HG03196 (cell line): ENCODE measurements at regions not wholly inside any gene's neighbourhood (a gene's known extent, or its start where the extent isn't known, plus 50 kb on each side); places are given as distances from the start of the nearest gene placed in this dataset.

Experiments used
- ATAC-seq: cut with Tn5 transposase; IDR thresholded peaks from one replicate; pipeline ENCODE4 v1.9.1; 2021; ENCODE audit not compliant: unreplicated experiment

DNA sequence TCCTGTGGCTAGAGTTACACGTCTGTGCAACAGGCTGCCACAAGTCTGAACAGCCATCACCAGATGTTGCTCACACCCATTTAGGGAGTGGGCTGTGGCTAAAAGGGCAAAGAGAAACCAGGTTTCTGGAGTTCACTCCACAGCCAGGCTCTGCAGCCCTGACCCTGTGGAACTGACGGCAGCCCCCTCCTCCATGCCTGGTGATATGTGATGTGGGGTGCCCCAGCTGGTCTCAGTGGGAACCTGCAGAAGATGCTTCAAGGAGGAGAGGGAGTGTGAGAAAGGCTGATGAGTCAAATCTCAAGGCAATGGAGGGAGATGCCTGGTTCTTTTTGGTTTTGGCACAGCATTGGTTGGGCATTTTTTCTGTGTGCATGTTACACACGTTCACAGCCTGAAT, 130.6 kb downstream of the TPRA1 start:
- ATAC-seq = no peak

GRCh38 chr3:127458696-127459604, 131.6 kb downstream of the TPRA1 start:
- no peak for ATAC-seq

- no peak for ATAC-seq
Measured at GRCh38 chr3:127457546-127458145, 132.9 kb downstream of the TPRA1 start.

- no peak for ATAC-seq
Measured at GRCh38 chr3:127457094-127457475, 133.4 kb downstream of the TPRA1 start.

- ATAC-seq = no peak
Measured at GRCh38 chr3:127456471-127457093, 134.0 kb downstream of the TPRA1 start.

DNA sequence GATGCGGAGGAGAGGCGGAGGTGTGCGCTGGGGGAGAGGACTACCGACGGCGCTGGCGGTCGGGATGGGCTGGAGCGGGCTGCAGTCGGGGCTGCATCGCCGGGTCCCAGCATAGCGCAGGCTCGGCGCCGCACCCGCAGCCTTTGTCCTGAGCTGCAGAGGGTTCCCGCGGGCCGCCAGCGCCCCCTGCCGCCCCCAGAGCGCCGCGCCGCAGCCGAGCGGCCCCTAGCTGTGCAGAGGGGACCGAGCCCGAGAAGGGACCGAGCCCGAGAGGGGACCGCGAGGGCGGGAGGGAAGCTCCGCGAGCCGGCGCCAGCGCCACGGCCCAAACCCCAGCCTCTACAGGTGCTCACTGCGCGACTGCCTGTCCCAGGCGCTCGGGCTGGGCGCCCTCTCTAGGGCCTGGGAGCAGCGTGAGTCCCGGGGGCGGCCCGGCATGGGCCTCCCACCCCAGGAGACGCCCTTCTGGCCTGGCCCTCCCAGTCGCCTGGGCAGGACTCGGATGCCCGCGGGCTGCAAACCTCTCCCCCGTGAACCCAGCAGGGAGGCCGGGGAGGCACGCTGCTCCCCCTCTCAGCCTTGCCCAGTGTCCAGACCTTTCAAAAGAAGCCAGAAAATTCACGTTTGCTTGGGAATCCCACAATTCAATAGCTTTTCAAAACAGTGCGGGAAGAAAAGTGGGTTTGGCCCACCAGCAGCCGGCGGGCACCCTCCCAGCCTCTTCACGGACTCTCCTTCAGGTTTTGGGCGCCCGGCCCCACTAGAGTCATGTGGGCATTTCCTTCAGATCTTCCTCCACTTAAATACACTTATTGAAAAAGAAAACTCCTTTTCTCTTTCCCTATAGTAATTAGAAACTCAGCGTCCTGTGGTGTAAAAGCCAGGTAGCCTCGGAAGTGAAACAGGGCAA, 134.7 kb downstream of the TPRA1 start:
- peak; percentile 61 for ATAC-seq

GRCh38 chr3:127454968-127455367, 135.6 kb downstream of the TPRA1 start:
- no peak for ATAC-seq

DNA sequence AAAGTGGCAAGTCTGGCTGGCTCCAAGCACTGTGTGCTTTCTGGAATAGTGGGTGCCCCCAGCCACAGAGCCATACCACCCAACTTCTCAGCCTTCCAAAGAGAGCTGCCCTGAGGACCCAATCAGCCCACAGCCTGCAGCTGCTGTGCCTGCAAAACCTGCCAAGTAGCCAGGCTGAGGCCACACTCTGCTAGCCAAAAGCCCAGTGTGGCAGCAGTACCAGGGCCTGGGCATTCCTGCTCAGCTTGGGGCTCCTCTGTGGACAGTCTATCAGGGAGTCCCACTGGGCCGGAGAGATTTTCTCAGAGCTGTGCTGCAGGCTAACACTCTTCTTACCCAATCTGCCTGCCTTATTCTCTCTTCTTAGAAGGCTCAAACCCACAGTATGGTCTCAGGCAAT, 136.5 kb downstream of the TPRA1 start:
- no peak for ATAC-seq

DNA sequence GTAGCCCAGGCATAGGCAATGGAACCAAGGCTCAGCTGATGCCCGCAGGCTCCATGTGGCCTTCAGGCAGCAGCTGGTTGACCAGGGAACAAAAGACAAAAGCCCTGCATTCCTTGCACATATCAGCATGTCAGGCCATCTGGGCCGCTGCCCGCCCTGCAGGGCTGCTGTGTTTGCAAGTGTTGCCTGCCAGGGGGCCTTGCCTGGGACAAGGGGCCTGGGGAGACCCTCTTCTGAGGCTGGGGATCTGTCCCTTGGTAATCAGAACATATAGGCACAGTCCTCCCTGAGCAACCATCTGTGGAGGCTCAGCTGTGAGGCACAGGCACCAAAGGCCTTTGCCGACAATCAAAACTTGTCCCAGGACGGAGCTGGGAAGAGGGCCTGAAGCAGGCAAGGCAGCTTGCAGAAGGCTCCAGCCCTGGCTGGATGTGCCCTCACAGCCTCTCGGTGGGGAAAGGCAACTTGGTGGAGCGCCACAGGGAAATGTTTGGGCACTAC, 138.2 kb downstream of the TPRA1 start:
- ATAC-seq = no peak

- no peak for ATAC-seq
Measured at GRCh38 chr3:127451321-127451720, 139.2 kb downstream of the TPRA1 start.

- no peak for ATAC-seq
Measured at GRCh38 chr3:127450331-127450730, 140.2 kb downstream of the TPRA1 start.

DNA sequence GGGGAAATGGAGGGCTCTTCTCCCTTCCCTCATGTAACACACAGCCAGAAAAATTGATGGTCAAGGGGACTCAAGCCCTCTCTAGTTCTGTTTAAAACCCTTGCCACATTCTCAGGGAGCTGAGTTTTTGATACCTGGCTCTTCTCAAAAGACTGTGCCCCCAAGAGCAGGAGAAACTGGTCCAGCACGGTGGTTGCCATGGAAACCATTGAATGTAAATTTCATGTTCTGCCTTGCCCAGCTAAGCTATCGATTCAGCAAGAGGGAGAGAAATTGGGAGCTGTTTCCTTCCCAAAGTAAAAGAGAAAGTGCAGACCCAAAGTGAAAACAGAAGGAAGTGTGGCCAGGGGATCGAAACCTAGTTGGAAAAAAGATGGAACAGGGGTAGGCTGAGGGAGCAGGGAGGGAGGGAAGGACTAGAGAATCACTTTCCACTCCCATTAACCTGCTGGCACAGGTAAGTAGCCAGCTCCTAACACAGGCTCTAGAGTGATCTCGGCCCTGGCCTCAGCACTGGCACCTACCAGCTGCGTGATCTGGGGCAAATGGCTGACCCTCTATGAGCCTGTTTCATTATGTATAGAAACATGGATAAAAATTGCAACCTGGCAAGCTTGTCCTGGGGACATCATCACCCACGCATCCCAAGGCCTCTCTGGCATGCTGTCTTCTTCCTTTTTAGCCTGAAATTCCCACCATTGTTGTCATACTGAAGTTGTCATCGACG, 140.9 kb downstream of the TPRA1 start:
- ATAC-seq = no peak

DNA sequence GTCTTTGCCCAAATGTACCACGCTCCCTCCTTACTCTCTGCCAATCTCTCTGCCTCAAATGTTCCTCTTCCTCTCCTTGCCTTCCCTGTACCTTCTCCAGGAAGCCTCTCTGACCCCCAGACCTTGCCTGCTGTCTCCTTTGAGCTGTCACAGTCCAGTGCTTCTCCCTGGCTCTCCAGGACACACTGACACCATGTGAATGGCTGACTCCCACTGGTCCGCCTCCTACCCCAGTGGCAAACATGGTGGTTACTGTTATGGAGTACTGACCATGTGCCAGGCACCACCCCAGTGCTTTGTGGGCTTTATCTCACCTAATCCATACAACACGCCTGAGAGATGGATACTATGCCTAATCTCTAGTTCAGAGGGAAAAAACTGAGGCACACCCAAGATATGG, 141.9 kb downstream of the TPRA1 start:
- ATAC-seq = no peak

GRCh38 chr3:127448161-127448561, 142.4 kb downstream of the TPRA1 start:
- no peak for ATAC-seq

DNA sequence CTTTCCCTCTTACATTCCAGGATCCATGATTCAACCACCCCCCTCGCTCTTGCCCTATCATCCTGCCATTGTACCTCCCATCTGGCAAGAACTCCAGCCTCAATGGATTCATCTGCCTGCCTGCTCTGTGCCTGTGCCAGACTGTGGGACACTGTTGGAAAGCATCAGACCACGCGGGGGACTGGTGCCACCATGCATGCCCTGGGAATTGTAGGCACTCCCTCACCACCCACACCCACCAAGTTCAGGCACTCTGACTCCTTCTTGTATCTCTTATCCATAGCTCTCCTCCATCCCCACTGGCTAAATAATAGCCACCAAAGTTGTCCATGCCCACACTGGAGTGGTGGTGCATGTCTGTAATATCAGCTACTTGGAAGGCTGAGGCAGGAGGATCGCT, 143.8 kb downstream of the TPRA1 start:
- no peak for ATAC-seq

GRCh38 chr3:127445581-127446343, 144.8 kb downstream of the TPRA1 start:
- no peak for ATAC-seq

- ATAC-seq = no peak
Measured at GRCh38 chr3:127444761-127445160, 145.8 kb downstream of the TPRA1 start.

GRCh38 chr3:127443581-127444375, 146.8 kb downstream of the TPRA1 start:
- ATAC-seq = no peak

- ATAC-seq = no peak
Measured at GRCh38 chr3:127442506-127442905, 148.0 kb downstream of the TPRA1 start.
